SKM-1 (cell line): ENCODE measurements at regions not wholly inside any gene's neighbourhood (a gene's known extent, or its start where the extent isn't known, plus 50 kb on each side); places are given as distances from the start of the nearest gene placed in this dataset.
"Not testable (repeated sequence)": the region's sequence is repeated elsewhere in the genome, so short reads cannot be mapped to it uniquely, and the experiment has no call there.

Experiments
- DNase-seq: peaks from one replicate; lab custom pipeline; 2025; ENCODE audit not compliant: unreplicated experiment; lab: John Stamatoyannopoulos, UW

GRCh38 chr6:121857551-121857950 lies 422.1 kb downstream of the GJA1 start:
- DNase-seq: no peak

DNA sequence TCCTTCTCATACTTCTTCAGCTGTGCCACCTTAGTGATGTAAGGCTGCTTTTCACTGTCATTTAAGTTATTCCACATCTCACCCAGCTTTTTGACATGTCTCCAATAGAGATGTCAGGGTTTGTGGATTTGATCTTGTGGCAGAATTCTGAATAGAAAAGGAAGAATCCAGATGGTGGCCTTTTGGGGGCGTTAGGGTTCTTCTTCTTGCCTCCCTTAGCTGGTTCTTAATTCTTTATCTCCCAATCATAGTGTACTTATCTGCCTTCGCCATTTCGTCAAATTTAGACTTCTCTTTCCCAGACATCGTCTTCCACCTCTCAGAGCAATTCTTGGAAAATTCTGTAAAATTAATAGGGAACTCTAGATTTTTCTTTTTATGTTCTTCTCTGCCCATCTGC lies 422.9 kb downstream of the GJA1 start:
- DNase-seq: no peak

DNA sequence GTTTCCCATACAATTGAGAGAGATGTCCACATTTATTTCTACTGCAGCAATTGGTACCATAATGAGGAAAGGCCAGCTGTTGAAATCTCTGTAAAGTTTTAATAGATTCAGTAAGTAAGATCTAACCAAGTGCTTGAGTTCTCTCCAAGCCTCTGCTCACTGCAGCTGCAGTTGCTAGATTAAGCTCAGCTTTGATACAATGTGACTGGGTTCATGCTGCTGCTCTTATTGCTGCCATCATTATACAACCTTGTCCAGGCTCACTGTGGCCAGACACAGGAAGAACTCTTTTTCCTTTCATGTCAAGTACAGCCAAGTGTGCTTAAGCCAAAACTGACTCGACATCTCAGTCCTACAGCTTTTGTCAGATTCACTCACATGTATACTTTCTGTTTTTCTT lies 423.5 kb downstream of the GJA1 start:
- no peak for DNase-seq

DNA sequence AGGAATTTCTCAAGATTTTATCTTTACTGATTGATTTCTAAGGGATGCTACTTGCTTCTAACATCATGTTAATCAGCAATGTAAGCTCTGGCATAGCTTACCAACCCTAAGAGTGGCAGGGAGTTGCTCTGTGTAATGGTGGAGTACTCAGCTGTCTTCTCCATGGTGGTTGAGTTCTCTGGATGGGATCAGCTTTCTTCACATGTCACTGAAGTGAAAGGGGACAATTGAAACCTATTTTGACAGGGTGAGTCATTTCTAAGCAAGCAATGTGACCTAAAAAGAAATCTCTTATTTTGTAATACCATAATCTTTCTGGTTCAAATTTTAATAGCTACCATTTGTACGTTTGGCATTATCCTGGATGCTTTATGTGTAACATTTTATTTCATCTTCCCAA lies 430.4 kb downstream of the GJA1 start:
- no peak for DNase-seq

GRCh38 chr6:121867095-121867494 lies 431.6 kb downstream of the GJA1 start:
- DNase-seq: no peak

GRCh38 chr6:121868206-121868605 lies 432.8 kb downstream of the GJA1 start:
- no peak for DNase-seq

DNA sequence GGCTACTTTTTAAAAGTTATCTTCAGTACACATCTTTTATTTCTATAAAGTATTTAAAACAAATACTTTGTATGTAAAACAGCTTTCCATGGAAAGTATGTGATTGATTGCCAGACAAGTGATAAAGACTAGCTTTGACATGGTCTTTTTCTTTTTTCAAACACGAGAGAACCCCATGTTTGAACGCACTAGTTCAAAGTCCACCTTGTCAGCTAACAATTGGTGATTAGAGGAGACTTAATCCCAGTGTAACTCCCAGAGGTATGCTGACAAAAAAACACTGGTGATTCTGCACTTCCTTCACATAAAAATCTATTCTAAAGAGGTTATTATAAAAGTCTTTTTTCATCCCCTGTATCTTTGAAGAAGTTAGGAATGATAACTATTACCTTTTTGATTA lies 438.1 kb downstream of the GJA1 start:
- no peak for DNase-seq

DNA sequence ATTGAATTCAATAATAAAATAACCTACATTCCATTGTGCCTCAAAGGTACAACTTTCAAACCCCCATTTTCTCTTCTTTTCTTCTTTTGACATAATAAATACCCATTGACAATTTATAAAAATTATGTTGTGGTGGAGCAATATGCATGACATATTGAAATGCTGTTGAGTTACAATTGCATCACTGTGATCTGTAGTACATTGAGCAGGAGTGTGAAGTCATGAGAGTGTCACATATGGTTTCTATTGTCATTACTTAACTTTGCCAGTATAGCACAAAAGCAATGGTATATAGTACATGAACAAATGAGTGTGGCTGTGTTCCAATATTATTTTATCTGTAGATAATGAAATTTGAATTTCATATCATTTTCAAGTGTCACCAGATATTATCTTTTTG lies 441.3 kb downstream of the GJA1 start:
- no peak for DNase-seq

- DNase-seq: no peak
Observed at GRCh38 chr6:121879149-121879548, 443.7 kb downstream of the GJA1 start.

DNA sequence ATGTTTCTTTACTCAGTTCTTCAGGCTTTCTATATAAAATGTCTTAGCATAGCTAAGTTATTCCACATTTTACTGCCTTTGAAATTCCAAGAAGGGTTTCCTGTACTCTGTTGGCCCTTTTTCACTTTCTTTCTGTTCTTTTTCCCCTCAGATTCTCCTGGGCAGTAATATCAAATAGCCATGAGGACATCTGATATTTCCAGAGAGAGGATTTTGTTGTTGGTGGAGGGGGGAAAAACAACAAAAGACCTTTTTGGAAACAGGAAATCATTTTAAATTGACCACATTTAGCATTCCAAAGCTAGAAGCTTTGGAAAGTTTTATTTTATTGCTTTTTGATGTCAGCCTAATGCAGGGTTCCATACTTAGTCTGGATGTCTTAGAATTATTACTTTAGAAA lies 445.4 kb downstream of the GJA1 start:
- no peak for DNase-seq

GRCh38 chr6:121881974-121882667 lies 446.7 kb downstream of the GJA1 start:
- no peak for DNase-seq

DNA sequence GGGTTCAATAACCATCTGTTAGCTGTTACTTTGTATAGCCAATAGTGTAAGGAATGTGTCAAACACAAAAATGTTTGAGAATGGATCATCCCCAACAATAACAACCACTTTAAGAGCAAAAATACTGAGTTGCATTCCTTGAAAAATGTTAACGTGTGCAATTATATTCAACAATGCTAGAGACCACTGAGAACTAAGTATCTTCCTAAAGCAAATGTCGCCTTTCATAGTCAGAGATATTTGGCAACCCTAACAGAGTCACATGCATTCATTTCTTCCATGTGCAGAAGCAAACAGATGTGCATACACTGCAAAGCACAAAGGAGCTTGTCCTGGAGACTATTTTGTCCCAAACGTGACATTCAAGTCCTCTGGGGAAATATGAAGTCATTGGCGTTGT lies 448.6 kb downstream of the GJA1 start:
- DNase-seq: no peak

GRCh38 chr6:121884620-121885019 lies 449.2 kb downstream of the GJA1 start:
- DNase-seq: no peak

DNA sequence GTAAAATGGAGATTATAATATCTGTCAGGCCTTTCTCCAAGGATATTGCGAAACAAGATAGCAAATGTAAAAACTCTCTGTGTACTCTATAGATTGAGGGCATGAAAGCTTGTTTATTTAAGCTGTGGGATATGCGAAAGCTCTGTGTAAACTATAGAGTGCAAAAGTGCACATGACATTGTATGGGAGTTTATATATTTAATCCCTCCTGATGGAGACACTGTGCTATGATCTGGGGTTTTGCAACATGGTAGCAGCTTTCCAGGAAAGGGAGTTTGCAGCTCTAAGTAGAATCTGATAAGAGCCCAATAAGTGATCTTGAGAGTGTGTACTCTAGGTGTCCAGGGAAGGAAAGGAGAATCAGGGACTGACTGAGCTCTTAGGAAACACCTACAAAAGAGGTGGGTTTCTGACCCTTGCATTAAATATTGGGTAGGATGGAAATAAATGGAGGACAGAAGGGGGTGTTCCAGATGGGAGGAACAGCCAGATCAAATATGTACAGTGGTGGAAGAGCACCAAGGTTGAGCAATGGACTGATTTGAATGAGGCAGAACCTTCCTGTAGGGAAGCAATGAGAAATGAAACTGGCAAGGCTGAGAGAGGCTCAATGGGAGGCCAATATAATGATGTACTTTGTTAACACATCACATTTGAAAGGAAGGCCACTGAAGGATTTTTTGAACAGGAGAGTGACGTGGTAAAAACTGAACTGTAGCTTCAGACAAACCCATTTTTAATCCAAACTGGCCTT lies 450.1 kb downstream of the GJA1 start:
- no peak for DNase-seq

GRCh38 chr6:121886223-121886830 lies 450.9 kb downstream of the GJA1 start:
- no peak for DNase-seq

GRCh38 chr6:121887724-121888123 lies 452.3 kb downstream of the GJA1 start:
- no peak for DNase-seq

DNA sequence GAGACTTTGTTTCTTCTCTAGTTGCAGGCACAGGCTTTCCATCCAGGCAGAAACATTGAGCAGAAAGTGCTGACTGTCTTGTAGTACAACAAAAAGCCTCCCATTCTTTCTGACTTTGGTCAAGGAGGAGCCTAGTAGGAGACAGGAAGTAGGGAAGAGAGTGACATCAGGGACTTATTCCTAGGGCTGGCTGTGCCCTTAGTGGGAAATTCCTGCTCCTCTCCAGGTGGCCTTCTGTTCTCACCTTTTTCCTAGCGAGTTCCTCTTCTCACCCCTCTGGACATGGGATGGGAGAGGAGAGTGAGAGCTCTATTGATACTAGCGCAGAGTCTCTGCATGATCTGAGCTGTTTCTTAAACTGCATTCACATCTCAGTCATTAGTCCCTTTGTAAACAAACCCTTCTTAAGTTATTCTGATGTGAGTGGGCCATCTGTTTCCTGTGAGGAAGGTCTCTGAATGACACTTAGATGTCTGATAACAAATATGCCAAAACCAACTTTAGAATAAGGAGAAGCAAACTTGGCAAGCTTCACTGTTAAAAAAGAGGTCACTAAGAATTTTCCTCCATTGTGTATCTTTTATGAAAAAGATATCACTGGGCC lies 455.0 kb downstream of the GJA1 start:
- DNase-seq: no peak

DNA sequence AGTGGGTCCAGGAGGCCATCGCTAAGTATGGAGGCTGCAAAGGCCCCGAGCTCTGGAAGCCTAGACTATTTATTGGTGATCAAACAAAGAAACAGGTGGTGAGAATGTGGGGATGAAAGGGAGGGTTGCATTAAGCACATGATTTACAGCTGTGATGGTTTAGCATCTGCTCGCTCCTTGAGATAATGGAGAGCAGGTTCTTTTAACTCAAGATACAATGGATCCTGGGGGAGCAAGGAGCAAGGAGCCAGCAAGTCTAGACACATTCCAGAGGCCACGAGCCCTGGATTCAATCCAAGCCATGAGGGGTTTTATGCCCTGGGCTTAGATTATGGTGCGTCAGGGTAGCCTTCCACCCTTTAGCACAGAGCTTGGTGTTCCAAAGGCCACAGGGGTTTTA lies 460.3 kb downstream of the GJA1 start:
- DNase-seq: not testable (repeated sequence)

GRCh38 chr6:121896363-121896762 lies 460.9 kb downstream of the GJA1 start:
- no peak for DNase-seq

DNA sequence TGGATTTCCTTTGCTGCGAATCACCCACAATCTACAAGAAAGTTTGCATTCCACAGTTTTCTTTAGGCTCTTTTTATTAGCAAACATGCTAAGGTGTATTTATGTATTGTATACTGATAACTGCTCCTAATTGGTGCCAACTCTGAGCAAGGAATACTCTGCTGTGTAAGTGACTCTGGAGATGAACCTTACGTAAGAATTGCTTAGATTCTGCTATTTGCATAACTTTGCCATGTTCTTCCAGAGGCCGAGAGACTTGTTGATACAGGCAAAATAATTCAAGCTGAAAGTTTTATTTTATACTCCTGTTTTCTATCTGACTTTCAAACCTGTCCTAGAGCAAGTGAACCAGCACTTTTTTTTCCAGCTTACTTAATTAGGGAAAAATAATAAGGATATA lies 461.3 kb downstream of the GJA1 start:
- DNase-seq: no peak

GRCh38 chr6:121897337-121897760 lies 461.9 kb downstream of the GJA1 start:
- DNase-seq: no peak

- no peak for DNase-seq
Observed at GRCh38 chr6:121901432-121901831, 466.0 kb downstream of the GJA1 start.
